ENCODE measurements at regions not wholly inside any gene's neighbourhood (a gene's known extent, or its start where the extent isn't known, plus 50 kb on each side); places are given as distances from the start of the nearest gene placed in this dataset.

- no peak for TF ChIP-seq POLR2A (IDR thresholded peaks at IDR 0.05)
- TF ChIP-seq, protein P1, sequence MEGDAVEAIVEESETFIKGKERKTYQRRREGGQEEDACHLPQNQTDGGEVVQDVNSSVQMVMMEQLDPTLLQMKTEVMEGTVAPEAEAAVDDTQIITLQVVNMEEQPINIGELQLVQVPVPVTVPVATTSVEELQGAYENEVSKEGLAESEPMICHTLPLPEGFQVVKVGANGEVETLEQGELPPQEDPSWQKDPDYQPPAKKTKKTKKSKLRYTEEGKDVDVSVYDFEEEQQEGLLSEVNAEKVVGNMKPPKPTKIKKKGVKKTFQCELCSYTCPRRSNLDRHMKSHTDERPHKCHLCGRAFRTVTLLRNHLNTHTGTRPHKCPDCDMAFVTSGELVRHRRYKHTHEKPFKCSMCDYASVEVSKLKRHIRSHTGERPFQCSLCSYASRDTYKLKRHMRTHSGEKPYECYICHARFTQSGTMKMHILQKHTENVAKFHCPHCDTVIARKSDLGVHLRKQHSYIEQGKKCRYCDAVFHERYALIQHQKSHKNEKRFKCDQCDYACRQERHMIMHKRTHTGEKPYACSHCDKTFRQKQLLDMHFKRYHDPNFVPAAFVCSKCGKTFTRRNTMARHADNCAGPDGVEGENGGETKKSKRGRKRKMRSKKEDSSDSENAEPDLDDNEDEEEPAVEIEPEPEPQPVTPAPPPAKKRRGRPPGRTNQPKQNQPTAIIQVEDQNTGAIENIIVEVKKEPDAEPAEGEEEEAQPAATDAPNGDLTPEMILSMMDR (IDR thresholded peaks at IDR 0.05) = no peak
Observed at GRCh38 chr5:71924980-71925379, 182.3 kb upstream of the MAP1B start.

All from testis (tissue), 2 donors.